ENCODE measurements at regions not wholly inside any gene's neighbourhood (a gene's known extent, or its start where the extent isn't known, plus 50 kb on each side); places are given as distances from the start of the nearest gene placed in this dataset.

- Histone ChIP-seq H3K4me1 (ENCODE audit: control insufficient read depth in 1 of 2, insufficient read depth in 2 of 2, low read depth in 1 of 2, low read length in 1 of 2) (peaks cover 0 to 16% of the 10 kb centered on the region in 2 experiments; a peak in 1 of 4 replicates), H2AFZ (ENCODE audit: low read depth) (no peak overlapping the region), H3K9me3 (no peaks in the 10 kb centered on the region; the same call in 1 of the 2 replicates), H3K27ac (ENCODE audit: low read depth in 2 of 2, low read length in 1 of 2) (no peak overlapping the region), H3K79me2 (ENCODE audit: insufficient read depth) (no peaks in the 10 kb centered on the region), H3K4me3 (ENCODE audit: low read depth in 2 of 2, low read length in 1 of 2) (no peak overlapping the region), H3K27me3 (ENCODE audit: insufficient read depth) (no peaks in the 10 kb centered on the region), H3K36me3 (replicated peaks in 1 of 2; ENCODE audit: control insufficient read depth in 1 of 2, insufficient read depth in 2 of 2, low read length in 1 of 2) (no peaks in the 10 kb centered on the region), H3K9ac (no peak overlapping the region), H4K20me1 (ENCODE audit: insufficient read depth) (no peaks in the 10 kb centered on the region), H3F3A (replicated peaks; ENCODE audit: insufficient read depth) (no peaks in the 10 kb centered on the region), H3K4me2 (no peak overlapping the region), H3K9me2 (no peaks in the 10 kb centered on the region)
- no peak for DNase-seq
- CTCF ChIA-PET, result interaction anchor here (1.3 to 8.2 kb wide), 3 partner anchors 61 to 642 kb away, joined by 3 to 93 read pairs (median 4); partner anchors contain the start of gene MYCN
- POLR2A ChIA-PET, result no interaction called here
- WGBS (ENCODE audit: low lambda C conversion rate), result 23% methylated on average over 3 of the region's 3 CpGs
- no peak for TF ChIP-seq IRF3 (IDR thresholded peaks at IDR 0.05; ENCODE audit: low read depth, low read length)
- TF ChIP-seq, protein P1, sequence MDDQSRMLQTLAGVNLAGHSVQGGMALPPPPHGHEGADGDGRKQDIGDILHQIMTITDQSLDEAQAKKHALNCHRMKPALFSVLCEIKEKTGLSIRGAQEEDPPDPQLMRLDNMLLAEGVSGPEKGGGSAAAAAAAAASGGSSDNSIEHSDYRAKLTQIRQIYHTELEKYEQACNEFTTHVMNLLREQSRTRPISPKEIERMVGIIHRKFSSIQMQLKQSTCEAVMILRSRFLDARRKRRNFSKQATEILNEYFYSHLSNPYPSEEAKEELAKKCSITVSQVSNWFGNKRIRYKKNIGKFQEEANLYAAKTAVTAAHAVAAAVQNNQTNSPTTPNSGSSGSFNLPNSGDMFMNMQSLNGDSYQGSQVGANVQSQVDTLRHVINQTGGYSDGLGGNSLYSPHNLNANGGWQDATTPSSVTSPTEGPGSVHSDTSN (IDR thresholded peaks at IDR 0.05), result no peak
- TF ChIP-seq RAD21 (IDR thresholded peaks at IDR 0.05; ENCODE audit: low read length), result no peak
- TF ChIP-seq NFIC (IDR thresholded peaks at IDR 0.05; ENCODE audit: borderline replicate concordance), result no peak
Measured at GRCh38 chr2:16280081-16280480, 339.7 kb downstream of the MYCN start.

DNA sequence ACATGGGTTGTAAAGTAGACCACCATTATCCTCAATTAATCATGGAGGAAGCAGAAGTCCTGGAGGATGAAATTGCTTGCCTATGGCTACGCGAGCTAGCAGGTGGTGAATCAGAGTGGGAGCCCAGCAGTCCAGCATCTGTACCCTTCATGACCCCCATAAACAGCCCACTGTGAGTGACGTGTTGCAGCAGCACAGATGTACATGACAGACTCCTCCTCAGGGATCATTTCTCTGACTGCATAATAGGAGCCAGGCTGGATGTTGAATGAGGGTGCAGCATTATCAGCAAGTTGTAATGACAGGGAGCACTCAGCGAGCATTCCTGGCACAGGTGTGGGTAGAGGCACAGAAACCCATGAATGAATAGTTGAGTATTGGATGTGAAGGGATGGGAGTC, 339.3 kb downstream of the MYCN start:
- whole genome bisulfite sequencing (ENCODE audit: low lambda C conversion rate), result 43% methylated on average over 4 of the region's 4 CpGs
- ChIA-PET CTCF (interaction anchor here (1.1 to 8.2 kb wide), 3 partner anchors 9 to 642 kb away, joined by 3 to 93 read pairs (median 4); partner anchors contain the start of gene MYCN), POLR2A (no interaction called here)

More for the DNA sequence above, 339.3 kb downstream of the MYCN start:
- Histone ChIP-seq H3K27me3 (ENCODE audit: insufficient read depth) (no peaks in the 10 kb centered on the region), H3K9ac (no peak overlapping the region), H3F3A (replicated peaks; ENCODE audit: insufficient read depth) (no peaks in the 10 kb centered on the region), H3K27ac (ENCODE audit: low read depth in 2 of 2, low read length in 1 of 2) (no peak overlapping the region), H2AFZ (ENCODE audit: low read depth) (no peak overlapping the region), H3K9me2 (no peaks in the 10 kb centered on the region), H3K36me3 (replicated peaks in 1 of 2; ENCODE audit: control insufficient read depth in 1 of 2, insufficient read depth in 2 of 2, low read length in 1 of 2) (no peaks in the 10 kb centered on the region), H3K4me2 (no peak overlapping the region), H4K20me1 (ENCODE audit: insufficient read depth) (no peaks in the 10 kb centered on the region), H3K4me3 (ENCODE audit: low read depth in 2 of 2, low read length in 1 of 2) (no peak overlapping the region), H3K4me1 (ENCODE audit: control insufficient read depth in 1 of 2, insufficient read depth in 2 of 2, low read depth in 1 of 2, low read length in 1 of 2) (peaks cover 0 to 18% of the 10 kb centered on the region in 2 experiments; a peak in 1 of 4 replicates), H3K9me3 (no peaks in the 10 kb centered on the region; the same call in 1 of the 2 replicates), H3K79me2 (ENCODE audit: insufficient read depth) (no peaks in the 10 kb centered on the region)
- DNase-seq, result no peak
- no peak for TF ChIP-seq SMC3 (IDR thresholded peaks at IDR 0.05; ENCODE audit: low read depth, low read length)
- TF ChIP-seq, protein P2, sequence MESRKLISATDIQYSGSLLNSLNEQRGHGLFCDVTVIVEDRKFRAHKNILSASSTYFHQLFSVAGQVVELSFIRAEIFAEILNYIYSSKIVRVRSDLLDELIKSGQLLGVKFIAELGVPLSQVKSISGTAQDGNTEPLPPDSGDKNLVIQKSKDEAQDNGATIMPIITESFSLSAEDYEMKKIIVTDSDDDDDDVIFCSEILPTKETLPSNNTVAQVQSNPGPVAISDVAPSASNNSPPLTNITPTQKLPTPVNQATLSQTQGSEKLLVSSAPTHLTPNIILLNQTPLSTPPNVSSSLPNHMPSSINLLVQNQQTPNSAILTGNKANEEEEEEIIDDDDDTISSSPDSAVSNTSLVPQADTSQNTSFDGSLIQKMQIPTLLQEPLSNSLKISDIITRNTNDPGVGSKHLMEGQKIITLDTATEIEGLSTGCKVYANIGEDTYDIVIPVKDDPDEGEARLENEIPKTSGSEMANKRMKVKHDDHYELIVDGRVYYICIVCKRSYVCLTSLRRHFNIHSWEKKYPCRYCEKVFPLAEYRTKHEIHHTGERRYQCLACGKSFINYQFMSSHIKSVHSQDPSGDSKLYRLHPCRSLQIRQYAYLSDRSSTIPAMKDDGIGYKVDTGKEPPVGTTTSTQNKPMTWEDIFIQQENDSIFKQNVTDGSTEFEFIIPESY (IDR thresholded peaks at IDR 0.05; ENCODE audit: borderline replicate concordance, low read depth), result no peak
- no peak for TF ChIP-seq GABPA (IDR thresholded peaks at IDR 0.05; ENCODE audit: low read depth)
- no peak for TF ChIP-seq RAD21 (IDR thresholded peaks at IDR 0.05; ENCODE audit: low read length)
- no peak for TF ChIP-seq POLR2AphosphoS5 (IDR thresholded peaks at IDR 0.05; ENCODE audit: low read depth, low read length)
- peak in 1 of 2 experiments; percentile 28; a peak in 1 of 4 replicates for TF ChIP-seq EP300 (IDR thresholded peaks at IDR 0.05; ENCODE audit: borderline replicate concordance in 1 of 2, low read depth in 1 of 2, low read length in 1 of 2)
- no peak for TF ChIP-seq TCF12 (IDR thresholded peaks at IDR 0.05)
